Thyroid gland (tissue), 4 donors: ENCODE measurements at regions not wholly inside any gene's neighbourhood (a gene's known extent, or its start where the extent isn't known, plus 50 kb on each side); places are given as distances from the start of the nearest gene placed in this dataset.

Source experiments
- DNase-seq, 2 donors: peaks; one replicate each; pipeline ENCODE4 v3.0.0-alpha.2; 2019
- H3K27ac ChIP-seq, 3 donors: fragments of 200-600 bp; sonication (generic); 1 replicate in 2 of 3; 2 replicates in 1 of 3; pipeline ENCODE4 v1.5.1; 2016 to 2019; ENCODE audit warnings: mild to moderate bottlenecking in 1 of 3, moderate library complexity in 1 of 3
- H3K27me3 ChIP-seq: fragments of 200-600 bp; sonication (generic); one replicate; pipeline ENCODE4 v1.5.1; 2019
- H3K36me3 ChIP-seq, 2 donors: fragments of 200-600 bp; sonication (generic); one replicate each; pipeline ENCODE4 v1.5.1; 2016 to 2019
- H3K4me1 ChIP-seq, 2 donors: fragments of 200-600 bp; sonication (generic); one replicate each; pipeline ENCODE4 v1.5.1; 2017 to 2019
- H3K4me3 ChIP-seq, 3 donors: fragments of 200-600 bp; sonication (generic); replicated peaks in 1 of 3; 1 replicate in 2 of 3; 2 replicates in 1 of 3; pipeline ENCODE4 v1.5.1; 2016; ENCODE audit warnings: mild to moderate bottlenecking in 1 of 3
- H3K9me3 ChIP-seq: fragments of 200-600 bp; sonication (generic); one replicate; pipeline ENCODE4 v1.5.1; 2017
- CTCF ChIP-seq, 6 experiments: fragments of 200-600 bp in 3 of 6; fragments of 450-650 bp in 3 of 6; sonication (generic) in 3 of 6; IDR thresholded peaks; one replicate each; pipeline ENCODE4 v1.5.1; 2016 to 2019; ENCODE audit warnings: antibody characterized with exemption in 6 of 6, mild to moderate bottlenecking in 2 of 6, inconsistent platforms in 1 of 6, moderate library complexity in 1 of 6
- POLR2A ChIP-seq, 2 donors: fragments of 450-650 bp; IDR thresholded peaks; one replicate each; pipeline ENCODE4 v1.6.1; 2017; ENCODE audit warnings: antibody characterized with exemption in 2 of 2, mild to moderate bottlenecking in 2 of 2, moderate library complexity in 1 of 2
- WGBS, 2 donors: methylation state at CpG; one replicate each; pipeline ENCODE4 v1.1.5; 2017; 5-methylcytosine and 5-hydroxymethylcytosine counted together
- intact Hi-C: fragments of 100-400 bp; cut with DNase I; formaldehyde crosslinking; loops from one replicate; pipeline ENCODE4 v1.15.1; 2023

DNA sequence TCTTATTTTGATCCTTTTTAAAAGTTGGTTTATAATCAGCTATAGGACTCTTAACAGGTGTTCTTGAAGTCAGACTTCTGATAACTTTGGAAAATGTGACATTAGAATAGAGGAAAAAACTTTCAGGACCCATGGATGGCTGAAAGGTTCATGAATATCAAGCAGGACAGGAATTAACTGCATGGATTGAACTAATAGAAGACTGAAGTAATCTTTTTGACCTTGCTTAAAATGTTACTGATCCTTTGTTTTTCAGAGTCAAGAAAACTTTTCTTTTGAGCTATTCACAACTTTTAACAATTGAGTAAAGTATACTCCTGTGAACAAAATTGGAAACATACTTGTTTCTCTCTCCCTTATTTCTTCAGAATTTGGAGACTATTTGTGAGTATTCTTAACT, 79.2 kb downstream of the PLK2 start:
- no peak overlapping the region for H3K4me3 ChIP-seq
- TF ChIP-seq POLR2A (IDR thresholded peaks at IDR 0.05) (no peak), CTCF (IDR thresholded peaks at IDR 0.05) (no peak)
- H3K9me3 ChIP-seq = no peaks in the 10 kb centered on the region
- intact Hi-C loops = no loop called here
- no peak overlapping the region for H3K27ac ChIP-seq
- DNase-seq = no peak
- H3K36me3 ChIP-seq = no peaks in the 10 kb centered on the region
- H3K4me1 ChIP-seq = no peaks in the 10 kb centered on the region
- H3K27me3 ChIP-seq = no peaks in the 10 kb centered on the region

- H3K36me3 ChIP-seq = no peaks in the 10 kb centered on the region
- TF ChIP-seq CTCF (IDR thresholded peaks at IDR 0.05) (no peak), POLR2A (IDR thresholded peaks at IDR 0.05) (no peak)
- DNase-seq = no peak
These were observed 81.1 kb downstream of the PLK2 start for GRCh38 chr5:58378613-58379390.

GRCh38 chr5:58370606-58371005, 89.3 kb downstream of the PLK2 start:
- H3K27ac ChIP-seq = no peak overlapping the region
- H3K36me3 ChIP-seq = no peaks in the 10 kb centered on the region
- H3K27me3 ChIP-seq = no peaks in the 10 kb centered on the region
- no peak for TF ChIP-seq POLR2A (IDR thresholded peaks at IDR 0.05)
- TF ChIP-seq CTCF (IDR thresholded peaks at IDR 0.05) = no peak
- WGBS, 2 donors = 80 to 86% methylated on average over 5 of the region's 5 CpGs
- no peaks in the 10 kb centered on the region for H3K9me3 ChIP-seq
- no peak overlapping the region for H3K4me3 ChIP-seq
- H3K4me1 ChIP-seq = peaks cover 0 to 4% of the 10 kb centered on the region in 2 donors
- intact Hi-C loops = no loop called here
- no peak for DNase-seq

More at GRCh38 chr5:58378613-58379390, 81.1 kb downstream of the PLK2 start:
- intact Hi-C loops = no loop called here
- H3K4me3 ChIP-seq = no peak overlapping the region
- no peaks in the 10 kb centered on the region for H3K4me1 ChIP-seq
- no peak overlapping the region for H3K27ac ChIP-seq
- WGBS, 2 donors = 86 to 95% methylated on average over 6 of the region's 6 CpGs
- H3K27me3 ChIP-seq = no peaks in the 10 kb centered on the region
- no peaks in the 10 kb centered on the region for H3K9me3 ChIP-seq

DNA sequence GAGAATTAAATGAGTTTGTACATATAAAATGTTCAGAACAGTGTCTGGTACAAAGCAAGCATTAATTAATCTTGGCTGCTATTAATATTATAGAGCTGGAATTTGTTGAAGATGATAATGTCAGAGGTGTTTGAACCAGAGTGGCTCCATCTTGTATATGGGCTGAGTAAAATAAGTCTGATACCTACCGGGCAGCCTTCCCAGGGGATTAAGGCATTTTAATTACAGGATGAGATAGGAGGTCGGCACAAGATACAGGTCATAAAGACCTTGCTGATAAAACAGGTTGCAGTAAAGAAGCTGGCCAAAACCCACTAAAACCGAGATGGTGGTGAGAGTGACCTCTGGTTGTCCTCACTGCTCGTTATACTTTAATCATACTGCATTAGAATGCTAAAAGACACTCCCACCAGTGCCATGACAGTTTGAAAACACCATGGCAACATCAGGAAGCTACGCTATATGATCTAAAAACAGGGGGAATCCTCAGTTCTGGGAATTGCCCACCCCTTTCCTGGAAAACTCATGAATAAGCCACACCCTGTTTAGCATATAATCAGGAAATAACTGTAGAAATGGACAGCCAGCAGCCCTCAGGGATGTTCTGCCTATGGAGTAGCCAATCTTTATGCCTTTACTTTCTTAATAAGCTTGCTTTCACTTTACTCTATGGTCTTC, 90.2 kb downstream of the PLK2 start:
- no peaks in the 10 kb centered on the region for H3K27me3 ChIP-seq
- peaks cover 0 to 4% of the 10 kb centered on the region in 2 donors for H3K4me1 ChIP-seq
- H3K27ac ChIP-seq = no peak overlapping the region
- TF ChIP-seq CTCF (IDR thresholded peaks at IDR 0.05) (no peak), POLR2A (IDR thresholded peaks at IDR 0.05) (no peak)
- H3K4me3 ChIP-seq = no peak overlapping the region
- intact Hi-C loops = no loop called here
- WGBS, 2 donors = 87 to 88% methylated on average over 5 of the region's 5 CpGs
- H3K36me3 ChIP-seq = no peaks in the 10 kb centered on the region
- no peak for DNase-seq
- H3K9me3 ChIP-seq = no peaks in the 10 kb centered on the region

DNA sequence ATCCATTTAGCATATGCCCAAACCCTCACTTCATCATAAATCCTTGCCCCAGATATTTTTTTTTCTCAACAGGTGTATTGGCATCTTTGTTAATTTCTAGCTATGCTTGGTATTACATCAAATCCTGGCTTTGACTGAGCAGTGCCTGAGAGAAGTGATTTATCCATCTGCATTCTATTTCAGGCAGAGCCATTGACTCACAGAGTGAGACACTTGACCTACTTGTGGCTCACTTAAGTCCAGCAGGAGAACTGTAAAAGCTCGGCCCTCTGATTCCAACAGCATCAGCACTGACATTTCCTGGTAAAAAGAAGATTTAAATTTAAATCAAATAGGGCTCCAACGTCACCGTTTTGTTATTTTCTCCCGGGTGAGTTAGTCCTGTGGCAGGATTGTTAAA, 93.4 kb downstream of the PLK2 start:
- intact Hi-C loops = no loop called here
- no peaks in the 10 kb centered on the region for H3K27me3 ChIP-seq
- H3K9me3 ChIP-seq = no peaks in the 10 kb centered on the region
- H3K27ac ChIP-seq = peak overlapping the region in 1 of 3 donors; percentile 13
- no peak overlapping the region for H3K4me3 ChIP-seq
- peaks cover 0 to 4% of the 10 kb centered on the region in 2 donors for H3K4me1 ChIP-seq
- H3K36me3 ChIP-seq = no peaks in the 10 kb centered on the region
- 11 to 25% methylated on average over 4 of the region's 4 CpGs for WGBS, 2 donors
- TF ChIP-seq CTCF (IDR thresholded peaks at IDR 0.05) (no peak), POLR2A (IDR thresholded peaks at IDR 0.05) (no peak)
- DNase-seq = peak; percentile 34 to 39
